ENCODE measurements at regions not wholly inside any gene's neighbourhood (a gene's known extent, or its start where the extent isn't known, plus 50 kb on each side); places are given as distances from the start of the nearest gene placed in this dataset.

GRCh38 chr10:52453501-52453900, 139.4 kb downstream of the DKK1 start:
- BruUV-seq (replicated peaks), result no TSS peak
- no peaks in the 10 kb centered on the region for H3K9me3 Mint-ChIP-seq (ENCODE audit: low read depth, unreplicated experiment)
- H3K4me3 Mint-ChIP-seq (ENCODE audit: low read depth, unreplicated experiment), result no peak overlapping the region
- TF ChIP-seq, protein P1, sequence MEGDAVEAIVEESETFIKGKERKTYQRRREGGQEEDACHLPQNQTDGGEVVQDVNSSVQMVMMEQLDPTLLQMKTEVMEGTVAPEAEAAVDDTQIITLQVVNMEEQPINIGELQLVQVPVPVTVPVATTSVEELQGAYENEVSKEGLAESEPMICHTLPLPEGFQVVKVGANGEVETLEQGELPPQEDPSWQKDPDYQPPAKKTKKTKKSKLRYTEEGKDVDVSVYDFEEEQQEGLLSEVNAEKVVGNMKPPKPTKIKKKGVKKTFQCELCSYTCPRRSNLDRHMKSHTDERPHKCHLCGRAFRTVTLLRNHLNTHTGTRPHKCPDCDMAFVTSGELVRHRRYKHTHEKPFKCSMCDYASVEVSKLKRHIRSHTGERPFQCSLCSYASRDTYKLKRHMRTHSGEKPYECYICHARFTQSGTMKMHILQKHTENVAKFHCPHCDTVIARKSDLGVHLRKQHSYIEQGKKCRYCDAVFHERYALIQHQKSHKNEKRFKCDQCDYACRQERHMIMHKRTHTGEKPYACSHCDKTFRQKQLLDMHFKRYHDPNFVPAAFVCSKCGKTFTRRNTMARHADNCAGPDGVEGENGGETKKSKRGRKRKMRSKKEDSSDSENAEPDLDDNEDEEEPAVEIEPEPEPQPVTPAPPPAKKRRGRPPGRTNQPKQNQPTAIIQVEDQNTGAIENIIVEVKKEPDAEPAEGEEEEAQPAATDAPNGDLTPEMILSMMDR (IDR thresholded peaks at IDR 0.05; ENCODE audit: unreplicated experiment), result no peak
- intact Hi-C loops (cut with micrococcal nuclease; ENCODE audit: unreplicated experiment), result no loop called here
- no peaks in the 10 kb centered on the region for H3K27me3 Mint-ChIP-seq (ENCODE audit: unreplicated experiment)
- CTCF ChIA-PET, result no interaction called here
- H3K36me3 Mint-ChIP-seq (ENCODE audit: insufficient read depth, unreplicated experiment), result no peaks in the 10 kb centered on the region
- DNase-seq, result no peak
- no peaks in the 10 kb centered on the region for H3K4me1 Mint-ChIP-seq (ENCODE audit: low read depth, unreplicated experiment)
- no peak overlapping the region for H3K27ac Mint-ChIP-seq (ENCODE audit: unreplicated experiment)

GRCh38 chr10:52454491-52454890, 140.4 kb downstream of the DKK1 start:
- TF ChIP-seq, protein P1 (IDR thresholded peaks at IDR 0.05; ENCODE audit: unreplicated experiment), result no peak
- no TSS peak for BruUV-seq (replicated peaks)
- intact Hi-C loops (cut with micrococcal nuclease; ENCODE audit: unreplicated experiment), result no loop called here
- Mint-ChIP-seq H3K27me3 (ENCODE audit: unreplicated experiment) (no peaks in the 10 kb centered on the region), H3K36me3 (ENCODE audit: insufficient read depth, unreplicated experiment) (no peaks in the 10 kb centered on the region), H3K4me3 (ENCODE audit: low read depth, unreplicated experiment) (no peak overlapping the region), H3K9me3 (ENCODE audit: low read depth, unreplicated experiment) (no peaks in the 10 kb centered on the region), H3K27ac (ENCODE audit: unreplicated experiment) (no peak overlapping the region), H3K4me1 (ENCODE audit: low read depth, unreplicated experiment) (no peaks in the 10 kb centered on the region)
- CTCF ChIA-PET, result no interaction called here
- DNase-seq, result no peak

DNA sequence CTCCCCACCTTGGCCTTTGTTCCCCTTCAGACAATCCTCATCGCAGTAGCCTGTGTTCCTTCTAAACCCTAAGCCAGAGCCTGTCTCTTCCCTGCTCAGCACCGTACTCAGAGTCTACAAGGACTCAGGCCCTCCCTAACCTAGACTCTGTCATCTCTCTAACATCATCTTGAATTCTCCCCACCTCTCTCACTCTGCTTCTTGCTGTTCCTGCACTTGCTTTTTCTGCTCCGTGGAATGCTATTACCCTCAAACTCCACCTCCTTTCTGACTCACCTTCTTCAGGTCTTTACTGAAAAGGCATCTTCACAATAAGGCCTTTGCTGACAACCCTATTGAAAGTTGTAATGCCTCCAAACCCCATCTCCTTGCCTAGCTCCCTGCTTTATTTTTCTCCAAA, 141.0 kb downstream of the DKK1 start:
- no peak for DNase-seq
- Mint-ChIP-seq H3K27ac (ENCODE audit: unreplicated experiment) (no peak overlapping the region), H3K4me1 (ENCODE audit: low read depth, unreplicated experiment) (no peaks in the 10 kb centered on the region), H3K36me3 (ENCODE audit: insufficient read depth, unreplicated experiment) (no peaks in the 10 kb centered on the region), H3K27me3 (ENCODE audit: unreplicated experiment) (no peaks in the 10 kb centered on the region), H3K9me3 (ENCODE audit: low read depth, unreplicated experiment) (no peaks in the 10 kb centered on the region), H3K4me3 (ENCODE audit: low read depth, unreplicated experiment) (no peak overlapping the region)
- TF ChIP-seq, protein P1 (IDR thresholded peaks at IDR 0.05; ENCODE audit: unreplicated experiment), result no peak
- CTCF ChIA-PET, result no interaction called here
- BruUV-seq (replicated peaks), result no TSS peak
- intact Hi-C loops (cut with micrococcal nuclease; ENCODE audit: unreplicated experiment), result no loop called here

GRCh38 chr10:52459097-52459496, 145.0 kb downstream of the DKK1 start:
- intact Hi-C loops (cut with micrococcal nuclease; ENCODE audit: unreplicated experiment), result no loop called here
- no peaks in the 10 kb centered on the region for H3K27me3 Mint-ChIP-seq (ENCODE audit: unreplicated experiment)
- no peaks in the 10 kb centered on the region for H3K9me3 Mint-ChIP-seq (ENCODE audit: low read depth, unreplicated experiment)
- no peaks in the 10 kb centered on the region for H3K36me3 Mint-ChIP-seq (ENCODE audit: insufficient read depth, unreplicated experiment)
- H3K4me3 Mint-ChIP-seq (ENCODE audit: low read depth, unreplicated experiment), result no peak overlapping the region
- no TSS peak for BruUV-seq (replicated peaks)
- H3K27ac Mint-ChIP-seq (ENCODE audit: unreplicated experiment), result no peak overlapping the region
- CTCF ChIA-PET, result no interaction called here
- TF ChIP-seq, protein P1 (IDR thresholded peaks at IDR 0.05; ENCODE audit: unreplicated experiment), result no peak
- H3K4me1 Mint-ChIP-seq (ENCODE audit: low read depth, unreplicated experiment), result no peaks in the 10 kb centered on the region
- DNase-seq, result no peak
